Right lobe of liver (tissue), 4 donors: ENCODE measurements at regions not wholly inside any gene's neighbourhood (a gene's known extent, or its start where the extent isn't known, plus 50 kb on each side); places are given as distances from the start of the nearest gene placed in this dataset.

Experiments
- POLR2A ChIP-seq: fragments of 450-650 bp; IDR thresholded peaks from one replicate; pipeline ENCODE4 v1.6.1; 2017; ENCODE audit warnings: antibody characterized with exemption, mild to moderate bottlenecking
- TF ChIP-seq, protein P1 (sequence below), 4 donors: fragments of 200-600 bp in 3 of 4; fragments of 450-650 bp in 1 of 4; IDR thresholded peaks; one replicate each; pipeline versions ENCODE4 v1.5.1 to v1.8.0; 2016 to 2022; ENCODE audit warnings: antibody characterized with exemption in 4 of 4, mild to moderate bottlenecking in 2 of 4
- donor health status: DM: no; HTN: no; CAD: no.
- donor health status: DM: no; HTN: no; CAD: no.
- donor health status: DM: no; HTN: yes; CAD: no.

DNA sequence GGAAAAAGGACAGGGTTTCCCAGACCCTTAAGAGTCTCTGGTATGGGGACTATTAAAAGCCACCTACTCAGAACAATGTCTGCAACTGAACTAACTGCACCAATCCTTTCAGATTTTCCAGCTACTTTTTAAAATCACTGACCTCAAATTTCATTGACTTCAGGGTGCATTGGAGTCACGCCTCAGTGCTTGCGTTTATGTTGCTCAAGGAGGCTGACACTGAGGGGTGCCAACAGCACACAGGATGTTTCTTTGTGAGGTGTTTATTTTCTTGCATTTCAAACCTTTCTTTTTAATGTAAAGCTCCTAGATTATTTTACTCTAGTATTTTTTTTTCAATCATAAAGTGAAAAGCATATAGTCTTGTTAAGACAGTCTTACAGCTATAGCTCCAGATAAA, 402.0 kb upstream of the SLC35B3 start:
- TF ChIP-seq, protein P1, sequence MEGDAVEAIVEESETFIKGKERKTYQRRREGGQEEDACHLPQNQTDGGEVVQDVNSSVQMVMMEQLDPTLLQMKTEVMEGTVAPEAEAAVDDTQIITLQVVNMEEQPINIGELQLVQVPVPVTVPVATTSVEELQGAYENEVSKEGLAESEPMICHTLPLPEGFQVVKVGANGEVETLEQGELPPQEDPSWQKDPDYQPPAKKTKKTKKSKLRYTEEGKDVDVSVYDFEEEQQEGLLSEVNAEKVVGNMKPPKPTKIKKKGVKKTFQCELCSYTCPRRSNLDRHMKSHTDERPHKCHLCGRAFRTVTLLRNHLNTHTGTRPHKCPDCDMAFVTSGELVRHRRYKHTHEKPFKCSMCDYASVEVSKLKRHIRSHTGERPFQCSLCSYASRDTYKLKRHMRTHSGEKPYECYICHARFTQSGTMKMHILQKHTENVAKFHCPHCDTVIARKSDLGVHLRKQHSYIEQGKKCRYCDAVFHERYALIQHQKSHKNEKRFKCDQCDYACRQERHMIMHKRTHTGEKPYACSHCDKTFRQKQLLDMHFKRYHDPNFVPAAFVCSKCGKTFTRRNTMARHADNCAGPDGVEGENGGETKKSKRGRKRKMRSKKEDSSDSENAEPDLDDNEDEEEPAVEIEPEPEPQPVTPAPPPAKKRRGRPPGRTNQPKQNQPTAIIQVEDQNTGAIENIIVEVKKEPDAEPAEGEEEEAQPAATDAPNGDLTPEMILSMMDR (IDR thresholded peaks at IDR 0.05) = no peak
- TF ChIP-seq POLR2A = no peak
